GM23338 (cell line): ENCODE measurements at regions not wholly inside any gene's neighbourhood (a gene's known extent, or its start where the extent isn't known, plus 50 kb on each side); places are given as distances from the start of the nearest gene placed in this dataset.

Source experiments
- ATAC-seq: fragments of 200-7000 bp; cut with Tn5 transposase; 3 replicates; pipeline ENCODE4 v1.9.1; 2020
- DNase-seq: peaks from one replicate; pipeline ENCODE4 v3.0.0-alpha.2; 2015; ENCODE audit warnings: low spot score
- H2AFZ ChIP-seq: fragments of 200-600 bp; sonication (generic); 2 replicates; pipeline ENCODE4 v1.8.0; 2016; ENCODE audit warnings: antibody characterized with exemption, mild to moderate bottlenecking, moderate library complexity
- H3F3A ChIP-seq: fragments of 200-600 bp; sonication (generic); replicated peaks from 2 replicates; pipeline ENCODE4 v1.8.0; 2017; ENCODE audit warnings: antibody characterized with exemption, mixed run types, low read depth
- H3K27ac ChIP-seq: fragments of 200-600 bp; sonication (generic); 2 replicates; pipeline ENCODE4 v1.6.1; 2016; ENCODE audit warnings: low read depth
- H3K27me3 ChIP-seq: fragments of 200-600 bp; sonication (generic); 2 replicates; pipeline ENCODE4 v1.8.0; 2016; ENCODE audit warnings: mild to moderate bottlenecking, mixed run types, moderate library complexity; ENCODE audit not compliant: insufficient read depth
- H3K36me3 ChIP-seq: fragments of 200-600 bp; sonication (generic); 2 replicates; pipeline ENCODE4 v1.8.0; 2016; ENCODE audit warnings: mild to moderate bottlenecking; ENCODE audit not compliant: insufficient read depth
- H3K4me1 ChIP-seq: fragments of 200-600 bp; sonication (generic); 2 replicates; pipeline ENCODE4 v1.8.0; 2016; ENCODE audit warnings: mild to moderate bottlenecking, moderate library complexity; ENCODE audit not compliant: insufficient read depth
- H3K4me2 ChIP-seq: fragments of 200-600 bp; sonication (generic); 2 replicates; pipeline ENCODE4 v1.7.1; 2017; ENCODE audit warnings: mixed run types
- H3K4me3 ChIP-seq: fragments of 200-600 bp; sonication (generic); 2 replicates; pipeline ENCODE4 v1.6.1; 2016; ENCODE audit warnings: mixed run types
- H3K79me2 ChIP-seq: fragments of 200-600 bp; sonication (generic); replicated peaks from 2 replicates; pipeline ENCODE4 v1.8.0; 2017; ENCODE audit warnings: mild to moderate bottlenecking; ENCODE audit not compliant: insufficient read depth
- H3K9me2 ChIP-seq: fragments of 200-600 bp; sonication (generic); 2 replicates; pipeline ENCODE4 v1.8.0; 2017; ENCODE audit not compliant: insufficient read depth
- H4K20me1 ChIP-seq: fragments of 200-600 bp; sonication (generic); replicated peaks from 2 replicates; pipeline ENCODE4 v1.8.0; 2017; ENCODE audit warnings: mild to moderate bottlenecking; ENCODE audit not compliant: insufficient read depth
- H3K27ac Mint-ChIP-seq: 2 replicates; pipeline ENCODE4 v1.8.0; 2020; ENCODE audit warnings: inconsistent platforms, mild to moderate bottlenecking, moderate library complexity, mixed read lengths
- H3K27me3 Mint-ChIP-seq: 3 replicates; pipeline ENCODE4 v1.8.0; 2022; ENCODE audit warnings: low read depth, mild to moderate bottlenecking, moderate library complexity, mixed read lengths, inconsistent platforms; ENCODE audit not compliant: insufficient read depth, poor library complexity
- H3K36me3 Mint-ChIP-seq: 3 replicates; pipeline ENCODE4 v1.8.0; 2021; ENCODE audit warnings: low read depth, mild to moderate bottlenecking, inconsistent platforms, moderate library complexity, mixed read lengths
- H3K4me1 Mint-ChIP-seq: 3 replicates; pipeline ENCODE4 v1.8.0; 2020; ENCODE audit warnings: mild to moderate bottlenecking, inconsistent platforms, mixed read lengths
- H3K4me3 Mint-ChIP-seq: 3 replicates; pipeline ENCODE4 v1.8.0; 2021; ENCODE audit warnings: moderate library complexity, mild to moderate bottlenecking, inconsistent platforms, mixed read lengths
- H3K9me3 Mint-ChIP-seq: 3 replicates; pipeline ENCODE4 v1.8.0; 2020; ENCODE audit warnings: moderate library complexity, mild to moderate bottlenecking, inconsistent platforms, mixed read lengths
- CREB1 ChIP-seq: fragments of 250-450 bp; sonication (Bioruptor Pico); IDR thresholded peaks from 2 replicates; pipeline ENCODE4 v1.5.0; 2020; ENCODE audit warnings: low read depth, mild to moderate bottlenecking, moderate library complexity
- CTCF ChIP-seq, 2 experiments: fragments of 200-600 bp in 1 of 2; sonication (generic) in 1 of 2; conservative IDR thresholded peaks; 2 replicates each; pipeline versions ENCODE4 v1.5.1 to v1.6.1; 2016 to 2017; ENCODE audit warnings: antibody characterized with exemption in 2 of 2, low read depth in 2 of 2, mild to moderate bottlenecking in 2 of 2, moderate library complexity in 1 of 2
- ETS1 ChIP-seq: IDR thresholded peaks from 2 replicates; pipeline ENCODE4 v1.6.1; 2016; ENCODE audit warnings: antibody characterized with exemption
- NANOG ChIP-seq: IDR thresholded peaks from 2 replicates; pipeline ENCODE4 v1.6.1; 2016; ENCODE audit warnings: antibody characterized with exemption, borderline replicate concordance
- REST ChIP-seq: IDR thresholded peaks from one replicate; pipeline ENCODE4 v1.6.1; 2018; ENCODE audit warnings: antibody characterized with exemption; ENCODE audit not compliant: unreplicated experiment
- STAT1 ChIP-seq: IDR thresholded peaks from one replicate; pipeline ENCODE4 v1.6.1; 2016; ENCODE audit warnings: antibody characterized with exemption; ENCODE audit not compliant: unreplicated experiment
- ZNF331 ChIP-seq: fragments of 250-450 bp; sonication (Bioruptor Pico); IDR thresholded peaks from 2 replicates; pipeline ENCODE4 v1.5.0; 2020; ENCODE audit warnings: low read depth, mild to moderate bottlenecking, moderate library complexity
- ZNF462 ChIP-seq: fragments of 250-450 bp; sonication (Bioruptor Pico); IDR thresholded peaks from 2 replicates; pipeline ENCODE4 v1.5.0; 2020; ENCODE audit warnings: mild to moderate bottlenecking, moderate library complexity

- H3K27me3 Mint-ChIP-seq: peaks cover 12% of the 10 kb centered on the region
- Histone ChIP-seq H3F3A (no peaks in the 10 kb centered on the region), H3K4me3 (no peak overlapping the region; the same call in 1 of the 2 replicates), H3K27me3 (no peaks in the 10 kb centered on the region), H3K79me2 (peaks cover 88% of the 10 kb centered on the region), H3K4me2 (peak overlapping the region; percentile 74), H3K36me3 (no peaks in the 10 kb centered on the region), H4K20me1 (peaks cover 3% of the 10 kb centered on the region; the same call in 1 of the 2 replicates), H3K27ac (peak overlapping the region; percentile 94), H2AFZ (no peak overlapping the region), H3K4me1 (peaks cover 29% of the 10 kb centered on the region), H3K9me2 (no peaks in the 10 kb centered on the region)
- no peak for TF ChIP-seq CREB1 (CRISPR knock-in tag)
- no peak for TF ChIP-seq ZNF462 (CRISPR knock-in tag)
- no peak for TF ChIP-seq STAT1
- TF ChIP-seq NANOG: no peak
- no peak for TF ChIP-seq ZNF331
- no peak for TF ChIP-seq REST
- TF ChIP-seq CTCF (conservative IDR thresholded peaks at IDR 0.05; ENCODE audit: low read depth in 2 of 2): no peak
- no peak for TF ChIP-seq ETS1
- no peaks in the 10 kb centered on the region for H3K36me3 Mint-ChIP-seq
- H3K9me3 Mint-ChIP-seq: no peaks in the 10 kb centered on the region; the same call in 2 of the 3 replicates
- H3K27ac Mint-ChIP-seq: peak overlapping the region; percentile 93
- H3K4me1 Mint-ChIP-seq: peaks cover 51% of the 10 kb centered on the region
- peak; percentile 64 for DNase-seq
- H3K4me3 Mint-ChIP-seq: peak overlapping the region; percentile 12; the same call in 2 of the 3 replicates
- peak; percentile 52 for ATAC-seq
Measured at GRCh38 chr9:130768265-130768664, 66.8 kb upstream of the ABL1 start.
